Ecto neural progenitor cell (in vitro differentiated cells): ENCODE measurements at regions not wholly inside any gene's neighbourhood (a gene's known extent, or its start where the extent isn't known, plus 50 kb on each side); places are given as distances from the start of the nearest gene placed in this dataset.
A peak's percentile ranks its signal among the peaks of the same experiment; 100 is the strongest.

Experiments used
- DNase-seq: peaks from one replicate; pipeline ENCODE4 v3.0.0-alpha.2; 2018; ENCODE audit warnings: low spot score

DNA sequence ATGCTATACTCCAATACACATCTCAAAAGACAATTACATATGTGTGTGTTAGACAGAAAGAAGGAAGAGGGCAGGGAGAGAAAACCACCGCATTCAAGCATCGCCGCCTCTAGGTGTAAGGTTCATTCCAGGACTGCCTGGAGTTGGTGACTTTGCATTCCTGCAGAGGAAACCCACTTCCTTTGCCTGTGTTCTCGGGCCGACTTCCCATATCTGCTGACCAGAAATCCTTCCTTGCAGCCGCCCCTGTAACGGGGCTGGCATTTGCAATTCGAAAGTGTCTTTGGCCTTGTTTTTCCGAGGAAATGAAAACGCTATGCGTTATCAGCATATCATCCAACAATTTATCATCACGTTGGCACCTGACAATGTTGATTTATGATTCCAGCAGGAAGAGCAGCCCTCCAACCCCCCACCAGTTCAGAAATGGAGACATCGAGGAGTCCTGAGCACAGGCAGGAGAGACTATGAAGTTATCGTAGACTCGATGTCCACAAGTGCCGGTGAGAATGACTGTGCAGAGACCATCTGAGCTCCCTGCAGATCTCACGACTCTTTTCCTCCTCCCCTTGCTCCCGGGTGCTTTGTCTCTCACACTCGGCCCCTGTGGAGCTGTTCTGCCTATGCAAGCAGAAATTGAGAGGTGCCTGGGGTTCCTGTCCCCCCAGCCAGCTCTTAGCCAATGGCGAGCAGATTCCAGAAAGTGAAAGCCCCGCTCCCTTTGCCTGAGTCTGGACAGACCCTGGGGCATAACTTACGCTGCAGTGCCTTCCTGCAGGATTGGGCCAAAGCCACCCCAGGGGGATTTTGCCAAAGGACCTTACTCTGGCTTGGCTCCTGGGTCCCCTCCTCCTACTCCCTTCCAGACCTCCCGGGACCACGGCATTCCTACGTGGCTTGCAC is 68.9 kb upstream of the FOXK1 start:
- DNase-seq: no peak

- no peak for DNase-seq
Measured at GRCh38 chr7:4613846-4614548, 68.1 kb upstream of the FOXK1 start.

DNA sequence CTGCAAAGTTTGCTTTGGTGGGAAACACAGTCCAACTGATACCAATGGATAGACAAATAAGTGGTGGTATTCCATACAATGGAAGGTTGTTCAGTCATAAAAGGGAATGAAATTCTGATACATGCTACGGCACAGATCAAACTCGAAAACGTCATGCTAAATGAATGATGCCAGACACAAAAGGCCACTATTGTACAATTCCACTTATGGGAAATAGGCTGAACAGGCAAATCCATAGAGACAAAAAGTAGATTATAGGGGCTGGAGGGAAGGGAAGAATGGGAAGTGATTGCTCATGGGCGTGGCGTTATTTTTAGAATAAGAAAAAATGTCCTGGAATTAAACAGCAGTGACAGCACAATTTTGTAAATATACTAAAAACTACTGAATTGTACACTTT is 66.0 kb upstream of the FOXK1 start:
- no peak for DNase-seq

DNA sequence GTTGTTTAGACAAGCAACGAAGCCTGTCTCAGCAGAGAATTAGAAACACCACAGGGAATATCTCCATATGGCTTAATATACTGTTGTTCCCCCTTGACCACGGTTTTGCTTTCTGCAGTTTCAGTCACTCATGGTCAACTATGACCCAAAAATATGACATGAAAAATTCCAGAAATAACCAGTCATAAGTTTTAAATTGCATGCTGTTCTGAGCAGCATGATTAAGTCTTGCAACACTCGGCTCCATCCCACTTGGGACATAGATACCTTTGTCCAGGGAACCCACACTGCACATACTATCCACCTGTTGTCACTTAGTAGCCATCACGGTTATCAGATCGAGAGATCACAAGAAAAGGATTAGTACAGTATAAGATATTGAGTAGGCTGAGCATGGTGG is 60.7 kb upstream of the FOXK1 start:
- DNase-seq: no peak

DNA sequence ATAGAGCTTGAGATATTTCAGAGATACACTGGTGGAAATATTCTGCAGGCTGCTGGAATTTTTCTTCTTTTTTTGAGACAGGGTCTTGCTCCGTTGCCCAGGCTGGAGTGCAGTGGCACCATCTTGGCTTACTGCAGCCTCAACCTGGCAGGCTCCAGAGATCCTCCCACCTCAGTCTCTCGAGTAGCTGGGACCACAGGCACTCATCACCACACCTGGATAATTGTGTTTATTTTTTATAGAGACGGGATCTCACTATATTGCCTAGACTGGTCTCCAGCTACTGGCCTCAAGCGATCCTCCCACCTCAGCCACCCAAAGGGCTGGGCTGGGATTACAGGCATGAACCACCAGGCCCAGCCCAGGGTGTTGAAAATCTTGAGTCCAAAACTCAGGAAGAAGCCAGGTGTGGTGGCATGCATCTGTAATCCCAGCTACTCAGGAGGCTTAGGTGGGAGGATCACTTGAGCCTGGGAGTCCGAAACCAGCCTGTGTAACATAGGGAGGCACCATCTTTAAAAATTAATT is 55.7 kb upstream of the FOXK1 start:
- no peak for DNase-seq

DNA sequence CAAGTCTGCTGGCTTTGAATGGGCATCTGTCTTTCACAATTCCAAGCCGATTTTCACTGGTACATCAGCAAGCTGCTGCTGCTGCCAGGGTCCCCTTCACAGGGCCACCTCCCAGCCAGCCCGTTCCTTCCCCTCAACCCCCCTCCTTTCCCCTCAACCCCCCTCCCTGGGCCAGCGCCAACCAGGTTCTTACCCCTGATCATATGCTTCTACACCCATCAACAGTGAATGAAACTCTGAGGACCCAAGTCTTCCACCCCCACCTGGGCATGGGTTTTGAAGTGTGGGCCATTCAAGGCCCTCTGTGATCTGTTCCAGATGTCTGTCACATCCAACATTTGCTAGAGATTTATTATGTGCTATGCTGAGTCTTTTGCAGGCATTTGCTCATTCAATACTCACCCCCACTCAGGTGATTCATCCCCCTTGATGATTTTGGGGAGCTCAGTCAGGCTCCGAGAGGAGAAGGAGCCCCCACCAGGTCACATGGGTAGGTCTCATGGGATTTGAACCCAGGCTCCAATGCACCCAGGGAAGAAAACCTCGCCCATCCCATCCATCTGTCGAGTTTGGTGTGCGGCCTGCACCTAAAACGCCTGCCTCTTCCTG is 52.7 kb upstream of the FOXK1 start:
- DNase-seq: no peak

DNA sequence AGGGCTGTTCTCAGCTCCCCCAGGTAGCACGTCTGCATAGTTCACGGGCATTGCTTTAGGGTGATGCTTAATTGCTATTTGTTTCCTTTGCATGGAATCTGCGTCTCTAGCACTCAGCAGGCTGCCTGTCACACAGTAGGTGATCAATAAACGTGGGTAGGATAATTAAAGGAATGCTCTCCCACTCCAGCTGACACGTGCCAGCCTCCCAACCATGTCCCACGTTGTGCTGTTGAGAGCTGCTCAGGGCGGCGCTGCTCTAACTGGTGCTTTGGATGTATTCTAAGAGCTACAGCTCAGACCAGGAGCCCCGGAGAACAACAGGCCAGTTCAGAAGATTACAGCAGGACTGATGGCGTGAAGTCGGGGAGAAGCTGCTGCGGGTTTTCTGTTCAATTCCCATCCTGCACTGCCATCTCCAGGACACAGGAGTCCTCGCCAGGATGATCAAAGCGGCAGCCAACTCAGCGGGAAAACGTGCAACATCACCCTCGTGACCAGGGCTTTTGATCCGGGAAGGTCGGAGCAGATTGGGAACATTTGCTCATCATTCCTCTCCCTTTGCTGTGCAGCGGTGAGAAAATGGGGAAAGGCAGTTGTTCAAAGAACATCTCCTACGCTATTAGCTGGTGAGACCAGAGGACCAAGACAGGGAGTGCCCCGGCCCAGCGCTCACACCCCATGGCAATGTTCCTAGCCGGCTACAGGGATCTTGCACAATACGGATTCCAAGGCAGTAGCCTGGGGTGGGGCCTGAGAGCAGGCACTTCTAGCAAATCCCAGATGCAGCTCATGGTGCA is 50.5 kb upstream of the FOXK1 start:
- peak; percentile 83 for DNase-seq
